CD14-positive monocyte (primary cell): ENCODE measurements at regions not wholly inside any gene's neighbourhood (a gene's known extent, or its start where the extent isn't known, plus 50 kb on each side); places are given as distances from the start of the nearest gene placed in this dataset.

Experiments used
- DNase-seq, 3 donors: peaks; one replicate each; pipeline ENCODE4 v3.0.0-alpha.2; 2011 to 2022
- H2AFZ ChIP-seq: 2 replicates; pipeline ENCODE4 v1.6.0; 2012; ENCODE audit warnings: mild to moderate bottlenecking, low read depth, low read length, inconsistent platforms; ENCODE audit not compliant: insufficient read depth, poor library complexity, severe bottlenecking
- H3K27ac ChIP-seq, 2 donors: 1 replicate in 1 of 2; 2 replicates in 1 of 2; pipeline ENCODE4 v1.5.1; 2012 to 2013; ENCODE audit warnings: low read length in 2 of 2, control low read depth in 1 of 2, inconsistent platforms in 1 of 2, low read depth in 1 of 2, mild to moderate bottlenecking in 1 of 2
- H3K27me3 ChIP-seq, 2 donors: one replicate each; pipeline versions ENCODE4 v1.6.0 to v1.6.1; 2011 to 2013; ENCODE audit warnings: low read length in 2 of 2; ENCODE audit not compliant: control insufficient read depth in 2 of 2, insufficient read depth in 2 of 2
- H3K36me3 ChIP-seq, 2 donors: replicated peaks in 1 of 2; 1 replicate in 1 of 2; 2 replicates in 1 of 2; pipeline versions ENCODE4 v1.5.1 to v1.6.1; 2012 to 2013; ENCODE audit warnings: low read length in 2 of 2, control low read depth in 1 of 2, inconsistent platforms in 1 of 2, mild to moderate bottlenecking in 1 of 2; ENCODE audit not compliant: insufficient read depth in 2 of 2, control insufficient read depth in 1 of 2
- H3K4me1 ChIP-seq, 2 donors: 1 replicate in 1 of 2; 2 replicates in 1 of 2; pipeline versions ENCODE4 v1.5.1 to v1.6.1; 2012 to 2013; ENCODE audit warnings: low read length in 2 of 2, control low read depth in 1 of 2, inconsistent platforms in 1 of 2, mild to moderate bottlenecking in 1 of 2, moderate library complexity in 1 of 2; ENCODE audit not compliant: insufficient read depth in 2 of 2, control insufficient read depth in 1 of 2
- H3K4me2 ChIP-seq: replicated peaks from 2 replicates; pipeline ENCODE3; 2012; ENCODE audit warnings: low read length, moderate library complexity, mild to moderate bottlenecking; ENCODE audit not compliant: poor library complexity, severe bottlenecking; ENCODE audit errors: extremely low read depth
- H3K4me3 ChIP-seq, 3 experiments: fragments of 200-600 bp in 1 of 3; sonication (generic) in 1 of 3; replicated peaks in 1 of 3; 1 replicate in 2 of 3; 2 replicates in 1 of 3; pipeline ENCODE4 v1.5.1; 2011 to 2013; ENCODE audit warnings: low read length in 3 of 3, mild to moderate bottlenecking in 3 of 3, control low read depth in 2 of 3, low read depth in 2 of 3, inconsistent platforms in 1 of 3, moderate library complexity in 1 of 3
- H3K79me2 ChIP-seq: 2 replicates; pipeline ENCODE4 v1.6.0; 2012; ENCODE audit warnings: mild to moderate bottlenecking, control low read depth, inconsistent platforms, low read length, moderate library complexity; ENCODE audit not compliant: insufficient read depth
- H3K9ac ChIP-seq: 2 replicates; pipeline ENCODE4 v1.6.0; 2017; ENCODE audit warnings: low read length, mild to moderate bottlenecking; ENCODE audit not compliant: insufficient read depth, poor library complexity, severe bottlenecking
- H3K9me3 ChIP-seq, 2 donors: replicated peaks in 1 of 2; 1 replicate in 1 of 2; 2 replicates in 1 of 2; pipeline versions ENCODE4 v1.5.1 to v1.6.1; 2012 to 2013; ENCODE audit warnings: low read length in 2 of 2, control low read depth in 1 of 2; ENCODE audit not compliant: control insufficient read depth in 1 of 2, insufficient read depth in 1 of 2
- H4K20me1 ChIP-seq: 2 replicates; pipeline ENCODE4 v1.6.0; 2012; ENCODE audit warnings: mild to moderate bottlenecking, low read length, control low read depth, moderate library complexity; ENCODE audit not compliant: insufficient read depth
- H3K27ac Mint-ChIP-seq, 7 donors: one replicate each; pipeline ENCODE4 v1.8.0; 2020; ENCODE audit warnings: mild to moderate bottlenecking in 7 of 7, mixed read lengths in 7 of 7, moderate library complexity in 6 of 7, inconsistent platforms in 2 of 7
- H3K27me3 Mint-ChIP-seq, 3 donors: one replicate each; pipeline ENCODE4 v1.8.0; 2021 to 2022; ENCODE audit warnings: low read depth in 3 of 3, mild to moderate bottlenecking in 3 of 3, mixed read lengths in 3 of 3, moderate library complexity in 3 of 3, inconsistent platforms in 1 of 3
- H3K36me3 Mint-ChIP-seq, 2 donors: one replicate each; pipeline ENCODE4 v1.8.0; 2020; ENCODE audit warnings: mixed read lengths in 2 of 2, inconsistent platforms in 1 of 2, mild to moderate bottlenecking in 1 of 2
- H3K4me1 Mint-ChIP-seq: one replicate; pipeline ENCODE4 v1.8.0; 2020; ENCODE audit warnings: mild to moderate bottlenecking, mixed read lengths
- H3K4me3 Mint-ChIP-seq, 2 donors: one replicate each; pipeline ENCODE4 v1.8.0; 2020; ENCODE audit warnings: mild to moderate bottlenecking in 2 of 2, mixed read lengths in 2 of 2, moderate library complexity in 1 of 2
- H3K9me3 Mint-ChIP-seq, 7 donors: one replicate each; pipeline ENCODE4 v1.8.0; 2020 to 2022; ENCODE audit warnings: mixed read lengths in 7 of 7, mild to moderate bottlenecking in 6 of 7, moderate library complexity in 6 of 7, inconsistent platforms in 2 of 7
- WGBS: methylation state at CpG from one replicate; pipeline ENCODE4 v1.1.5; 2013; ENCODE audit warnings: missing lambda C conversion rate; ENCODE audit not compliant: insufficient coverage; 5-methylcytosine and 5-hydroxymethylcytosine counted together
- intact Hi-C, 2 donors: fragments of 100-400 bp; cut with micrococcal nuclease; formaldehyde crosslinking; loops; one replicate each; pipeline versions ENCODE4 v1.15.0 to v1.15.1; 2023
- TF ChIP-seq, protein P1 (sequence below): fragments of 200-600 bp; IDR thresholded peaks from one replicate; pipeline ENCODE4 v1.8.0; 2022; ENCODE audit warnings: antibody characterized with exemption, mild to moderate bottlenecking

DNA sequence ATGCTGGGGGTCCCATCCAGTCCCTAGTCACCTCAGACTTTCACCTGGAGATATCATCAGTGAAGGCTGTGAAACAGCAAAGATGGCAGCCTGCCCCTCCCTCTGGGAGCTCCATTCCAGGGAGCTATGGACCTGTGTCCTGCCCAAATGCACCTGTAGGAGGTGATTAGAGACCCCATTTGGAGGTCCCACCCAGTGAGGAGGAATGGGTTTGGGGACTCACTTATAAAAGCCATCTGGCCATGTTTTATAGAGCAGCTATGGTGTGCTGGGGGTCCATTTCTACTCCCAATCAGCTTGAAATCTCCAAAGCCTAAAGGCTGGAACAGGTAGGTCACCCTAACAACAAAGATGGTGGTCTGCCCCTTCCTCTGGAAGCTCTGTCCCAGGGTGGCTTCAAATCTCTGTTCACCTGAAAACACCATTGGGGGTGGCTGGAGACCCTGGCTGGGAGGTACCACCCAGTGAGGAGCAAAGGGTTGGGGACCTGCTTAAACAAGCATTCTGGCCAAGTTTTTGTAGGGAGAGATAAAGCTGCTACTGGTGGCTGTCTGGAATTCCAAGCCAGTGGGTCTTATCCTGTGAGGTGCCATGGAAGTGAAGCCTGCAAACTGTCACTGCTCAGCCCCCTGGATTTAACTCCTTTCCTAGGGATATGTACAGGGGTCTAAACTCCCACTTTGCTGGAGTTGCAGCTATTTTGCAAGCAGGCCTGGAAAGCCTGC is 182.3 kb downstream of the RASSF9 start:
- H2AFZ ChIP-seq = no peak overlapping the region
- H3K9me3 ChIP-seq = peaks cover 10 to 18% of the 10 kb centered on the region in 2 donors
- Mint-ChIP-seq H3K27ac (no peak overlapping the region), H3K36me3 (no peaks in the 10 kb centered on the region), H3K9me3 (peaks cover 10 to 28% (median 15%) of the 10 kb centered on the region in 7 donors), H3K4me1 (no peaks in the 10 kb centered on the region), H3K27me3 (peaks cover 0 to 5% (median 0%) of the 10 kb centered on the region in 3 donors), H3K4me3 (no peak overlapping the region)
- no peaks in the 10 kb centered on the region for H4K20me1 ChIP-seq
- no peak overlapping the region for H3K9ac ChIP-seq
- no peak overlapping the region for H3K27ac ChIP-seq
- no peak overlapping the region for H3K4me2 ChIP-seq
- TF ChIP-seq, protein P1, sequence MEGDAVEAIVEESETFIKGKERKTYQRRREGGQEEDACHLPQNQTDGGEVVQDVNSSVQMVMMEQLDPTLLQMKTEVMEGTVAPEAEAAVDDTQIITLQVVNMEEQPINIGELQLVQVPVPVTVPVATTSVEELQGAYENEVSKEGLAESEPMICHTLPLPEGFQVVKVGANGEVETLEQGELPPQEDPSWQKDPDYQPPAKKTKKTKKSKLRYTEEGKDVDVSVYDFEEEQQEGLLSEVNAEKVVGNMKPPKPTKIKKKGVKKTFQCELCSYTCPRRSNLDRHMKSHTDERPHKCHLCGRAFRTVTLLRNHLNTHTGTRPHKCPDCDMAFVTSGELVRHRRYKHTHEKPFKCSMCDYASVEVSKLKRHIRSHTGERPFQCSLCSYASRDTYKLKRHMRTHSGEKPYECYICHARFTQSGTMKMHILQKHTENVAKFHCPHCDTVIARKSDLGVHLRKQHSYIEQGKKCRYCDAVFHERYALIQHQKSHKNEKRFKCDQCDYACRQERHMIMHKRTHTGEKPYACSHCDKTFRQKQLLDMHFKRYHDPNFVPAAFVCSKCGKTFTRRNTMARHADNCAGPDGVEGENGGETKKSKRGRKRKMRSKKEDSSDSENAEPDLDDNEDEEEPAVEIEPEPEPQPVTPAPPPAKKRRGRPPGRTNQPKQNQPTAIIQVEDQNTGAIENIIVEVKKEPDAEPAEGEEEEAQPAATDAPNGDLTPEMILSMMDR = no peak
- H3K79me2 ChIP-seq = no peaks in the 10 kb centered on the region
- no peak for DNase-seq
- H3K4me1 ChIP-seq = no peaks in the 10 kb centered on the region
- intact Hi-C loops = no loop called here
- H3K36me3 ChIP-seq = no peaks in the 10 kb centered on the region
- no peaks in the 10 kb centered on the region for H3K27me3 ChIP-seq
- no peak overlapping the region for H3K4me3 ChIP-seq

DNA sequence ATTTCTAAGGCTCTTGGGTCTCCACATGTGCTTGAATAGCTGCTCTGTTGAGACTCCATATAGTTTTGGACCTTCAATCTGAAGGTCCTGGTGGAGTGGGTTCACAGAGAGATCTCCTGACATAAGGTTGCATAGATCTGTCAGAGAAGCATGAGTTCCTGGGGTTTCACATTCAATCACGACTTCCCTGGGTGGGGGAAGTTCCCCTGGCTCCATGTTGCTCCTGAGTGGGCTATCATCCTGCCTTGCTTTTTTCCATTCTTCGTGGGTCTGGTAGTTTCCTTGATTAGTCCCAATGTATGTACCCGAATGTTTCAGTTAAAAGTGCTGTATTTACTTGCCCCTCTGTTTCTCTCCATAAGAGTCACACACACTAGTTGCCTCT is 181.8 kb downstream of the RASSF9 start:
- H3K36me3 ChIP-seq = no peaks in the 10 kb centered on the region
- no peaks in the 10 kb centered on the region for H3K79me2 ChIP-seq
- H3K9ac ChIP-seq = no peak overlapping the region
- Mint-ChIP-seq H3K36me3 (no peaks in the 10 kb centered on the region), H3K4me1 (no peaks in the 10 kb centered on the region), H3K9me3 (peaks cover 10 to 32% (median 21%) of the 10 kb centered on the region in 7 donors), H3K27me3 (peaks cover 0 to 3% (median 0%) of the 10 kb centered on the region in 3 donors), H3K27ac (no peak overlapping the region), H3K4me3 (no peak overlapping the region)
- TF ChIP-seq, protein P1 = no peak
- H3K27me3 ChIP-seq = no peaks in the 10 kb centered on the region
- no peak for DNase-seq
- no peak overlapping the region for H3K4me2 ChIP-seq
- no peaks in the 10 kb centered on the region for H3K4me1 ChIP-seq
- no peak overlapping the region for H3K4me3 ChIP-seq
- H4K20me1 ChIP-seq = no peaks in the 10 kb centered on the region
- 67% methylated on average over 1 of the region's 3 CpGs for WGBS
- peaks cover 10 to 24% of the 10 kb centered on the region in 2 donors for H3K9me3 ChIP-seq
- H2AFZ ChIP-seq = no peak overlapping the region
- intact Hi-C loops = no loop called here
- H3K27ac ChIP-seq = no peak overlapping the region
